ENCODE measurements at regions not wholly inside any gene's neighbourhood (a gene's known extent, or its start where the extent isn't known, plus 50 kb on each side); places are given as distances from the start of the nearest gene placed in this dataset.

- H3K9me3 Mint-ChIP-seq = no peaks in the 10 kb centered on the region
- no peaks in the 10 kb centered on the region for H3K36me3 Mint-ChIP-seq
- no peaks in the 10 kb centered on the region for H3K27me3 Mint-ChIP-seq
Measured at GRCh38 chr13:105058517-105058916, 1476.9 kb downstream of the EFNB2 start.

DNA sequence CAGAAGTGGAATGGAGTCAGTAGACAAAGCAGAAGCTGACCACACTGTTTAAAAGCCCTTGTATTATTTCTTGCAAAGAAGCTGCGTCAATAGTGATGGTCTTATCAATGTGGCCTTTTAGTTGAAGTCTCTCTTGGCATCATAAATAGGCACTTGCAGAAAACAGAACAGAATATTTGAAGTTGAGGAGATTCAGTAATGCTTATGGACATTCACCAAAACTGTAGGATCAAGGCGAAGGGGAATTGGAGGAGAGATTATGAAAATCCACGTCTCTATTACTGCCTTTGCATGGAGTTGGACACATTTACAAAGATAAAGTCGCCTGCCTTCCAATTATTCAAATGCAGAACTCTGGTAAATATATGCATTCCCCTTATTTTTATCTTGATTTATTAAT is 1482.8 kb downstream of the EFNB2 start:
- Mint-ChIP-seq H3K27ac (no peak overlapping the region), H3K4me3 (no peak overlapping the region), H3K9me3 (no peaks in the 10 kb centered on the region), H3K36me3 (no peaks in the 10 kb centered on the region), H3K4me1 (no peaks in the 10 kb centered on the region), H3K27me3 (no peaks in the 10 kb centered on the region)
- ATAC-seq = no peak

More at GRCh38 chr13:105058517-105058916, 1476.9 kb downstream of the EFNB2 start:
- Mint-ChIP-seq H3K4me1 (no peaks in the 10 kb centered on the region), H3K4me3 (no peak overlapping the region), H3K27ac (no peak overlapping the region)
- ATAC-seq = no peak

- H3K4me3 Mint-ChIP-seq = no peak overlapping the region
- H3K27me3 Mint-ChIP-seq = no peaks in the 10 kb centered on the region
- no peak overlapping the region for H3K27ac Mint-ChIP-seq
- no peaks in the 10 kb centered on the region for H3K4me1 Mint-ChIP-seq
- no peaks in the 10 kb centered on the region for H3K36me3 Mint-ChIP-seq
- no peaks in the 10 kb centered on the region for H3K9me3 Mint-ChIP-seq
- no peak for ATAC-seq
Measured at GRCh38 chr13:105050686-105051085, 1484.8 kb downstream of the EFNB2 start.

DNA sequence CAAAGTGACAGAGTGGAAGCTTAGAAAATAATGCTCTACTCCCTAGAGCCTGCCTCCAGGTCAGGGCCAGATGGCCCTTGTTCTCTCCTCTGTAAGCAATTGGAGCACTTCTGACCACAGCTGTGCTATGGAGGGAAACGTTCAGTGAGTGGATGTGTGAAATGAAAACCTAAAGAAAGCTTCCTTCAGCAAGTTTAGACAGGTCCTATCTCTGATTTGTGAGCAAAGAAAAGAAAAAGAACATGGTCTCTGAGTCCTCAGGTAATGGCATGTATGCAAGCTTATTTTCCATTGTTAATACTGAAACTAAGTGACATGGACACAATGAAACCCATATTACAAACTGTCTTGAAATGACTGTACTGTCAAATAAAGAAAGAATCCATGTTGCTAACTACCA is 1486.8 kb downstream of the EFNB2 start:
- Mint-ChIP-seq H3K36me3 (no peaks in the 10 kb centered on the region), H3K9me3 (peaks cover 1% of the 10 kb centered on the region), H3K27me3 (no peaks in the 10 kb centered on the region), H3K4me1 (no peaks in the 10 kb centered on the region), H3K27ac (no peak overlapping the region), H3K4me3 (no peak overlapping the region)
- ATAC-seq = no peak

DNA sequence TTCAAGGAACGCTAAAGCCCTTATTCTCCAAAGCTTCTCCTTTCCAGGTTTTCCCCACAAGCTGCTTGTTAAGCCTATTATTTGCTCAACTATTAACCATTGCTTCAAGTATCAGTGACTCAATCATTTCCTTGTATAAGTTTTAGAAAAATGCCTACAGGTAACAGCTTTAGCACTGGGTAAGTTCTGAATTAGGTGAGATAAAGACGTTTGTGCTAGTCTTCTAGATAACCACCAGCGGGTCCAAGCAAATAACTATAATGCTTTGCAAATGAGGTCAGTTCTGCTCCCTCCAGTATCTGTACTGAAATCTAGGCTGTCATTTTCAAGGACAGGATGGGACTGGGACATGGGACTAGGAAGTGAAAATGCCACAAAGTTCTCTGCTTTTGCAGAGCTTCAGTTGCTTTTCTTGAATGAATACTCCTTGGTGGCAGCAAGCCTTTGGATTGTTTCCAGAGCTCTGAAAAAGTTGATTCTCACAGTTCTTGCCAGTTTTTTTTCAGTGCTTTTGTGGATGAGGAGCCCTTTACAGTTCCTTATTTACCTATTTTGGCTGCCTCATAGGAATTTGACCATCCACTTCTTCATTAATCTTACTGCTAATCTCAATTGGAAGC is 1487.7 kb downstream of the EFNB2 start:
- no peak for ATAC-seq
- Mint-ChIP-seq H3K27me3 (no peaks in the 10 kb centered on the region), H3K9me3 (peaks cover 6% of the 10 kb centered on the region), H3K36me3 (no peaks in the 10 kb centered on the region), H3K27ac (no peak overlapping the region), H3K4me1 (no peaks in the 10 kb centered on the region), H3K4me3 (no peak overlapping the region)

DNA sequence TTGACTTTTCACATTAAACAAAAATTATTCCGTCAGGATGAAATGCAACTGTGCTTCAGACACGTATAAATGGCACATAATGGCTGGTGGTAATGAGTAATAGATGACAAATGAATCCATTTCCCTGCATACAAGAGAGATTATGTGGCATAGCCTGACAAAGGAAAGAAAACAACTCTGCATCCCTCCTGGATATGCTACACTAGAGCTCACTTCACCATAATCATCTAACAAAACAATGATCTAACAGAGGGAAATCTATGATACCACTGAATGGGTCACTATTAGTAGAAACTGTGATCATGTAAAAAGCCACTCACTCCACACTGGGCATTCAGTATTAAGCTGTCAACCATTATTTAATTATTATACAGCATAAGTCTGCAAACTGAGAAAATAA is 1498.4 kb downstream of the EFNB2 start:
- ATAC-seq = no peak
- Mint-ChIP-seq H3K27ac (no peak overlapping the region), H3K9me3 (peaks cover 3% of the 10 kb centered on the region), H3K4me3 (no peak overlapping the region), H3K4me1 (no peaks in the 10 kb centered on the region), H3K27me3 (no peaks in the 10 kb centered on the region), H3K36me3 (no peaks in the 10 kb centered on the region)

DNA sequence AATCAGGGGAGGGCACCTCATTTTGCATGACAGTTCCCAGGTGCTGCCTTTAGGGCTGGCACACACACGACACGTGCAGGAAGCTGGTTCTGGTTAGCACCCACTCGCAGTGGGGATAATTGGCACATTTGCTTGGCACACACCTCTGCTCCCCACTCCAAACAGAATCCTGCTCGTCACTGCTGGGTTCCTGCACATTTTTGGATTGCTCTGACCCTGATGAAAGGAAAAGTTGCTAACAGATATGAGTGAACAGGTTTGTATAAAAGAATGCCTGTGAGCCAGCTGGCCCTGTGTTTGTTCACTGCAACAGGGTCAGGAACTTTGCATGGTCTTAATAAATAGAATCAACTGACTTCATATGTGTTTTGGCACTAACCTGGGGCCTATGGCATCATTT is 1500.4 kb downstream of the EFNB2 start:
- no peaks in the 10 kb centered on the region for H3K4me1 Mint-ChIP-seq
- H3K4me3 Mint-ChIP-seq = no peak overlapping the region
- no peak for ATAC-seq
- no peaks in the 10 kb centered on the region for H3K9me3 Mint-ChIP-seq
- H3K36me3 Mint-ChIP-seq = no peaks in the 10 kb centered on the region
- H3K27me3 Mint-ChIP-seq = no peaks in the 10 kb centered on the region
- H3K27ac Mint-ChIP-seq = no peak overlapping the region

- Mint-ChIP-seq H3K27ac (no peak overlapping the region), H3K36me3 (no peaks in the 10 kb centered on the region), H3K9me3 (no peaks in the 10 kb centered on the region), H3K4me1 (no peaks in the 10 kb centered on the region), H3K4me3 (no peak overlapping the region), H3K27me3 (no peaks in the 10 kb centered on the region)
- no peak for ATAC-seq
Measured at GRCh38 chr13:105033999-105034398, 1501.5 kb downstream of the EFNB2 start.

GRCh38 chr13:105031306-105031705 is 1504.2 kb downstream of the EFNB2 start:
- no peaks in the 10 kb centered on the region for H3K9me3 Mint-ChIP-seq
- no peak for ATAC-seq
- no peak overlapping the region for H3K4me3 Mint-ChIP-seq
- no peaks in the 10 kb centered on the region for H3K4me1 Mint-ChIP-seq
- H3K27me3 Mint-ChIP-seq = no peaks in the 10 kb centered on the region
- H3K36me3 Mint-ChIP-seq = no peaks in the 10 kb centered on the region
- H3K27ac Mint-ChIP-seq = no peak overlapping the region

GRCh38 chr13:105030851-105031250 is 1504.6 kb downstream of the EFNB2 start:
- no peaks in the 10 kb centered on the region for H3K9me3 Mint-ChIP-seq
- no peaks in the 10 kb centered on the region for H3K36me3 Mint-ChIP-seq
- ATAC-seq = no peak
- H3K4me3 Mint-ChIP-seq = no peak overlapping the region
- H3K4me1 Mint-ChIP-seq = no peaks in the 10 kb centered on the region
- no peak overlapping the region for H3K27ac Mint-ChIP-seq
- H3K27me3 Mint-ChIP-seq = no peaks in the 10 kb centered on the region

DNA sequence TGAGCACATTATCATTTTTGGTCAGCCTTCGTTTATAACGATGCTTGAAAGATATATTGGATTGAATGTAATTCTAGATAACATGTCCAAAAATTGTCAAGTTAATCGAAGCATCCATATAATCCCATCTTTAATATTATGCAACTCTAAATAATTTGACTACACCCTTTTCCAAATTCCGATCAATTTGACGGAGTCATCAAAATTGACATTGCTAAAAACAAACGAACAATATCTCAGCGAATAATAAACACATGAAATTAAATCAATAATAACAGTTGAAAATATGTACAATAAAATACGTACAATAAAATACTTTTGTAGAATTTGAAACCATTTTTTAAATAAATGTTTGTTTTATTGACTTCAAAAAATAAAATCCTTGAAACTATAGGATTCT is 1516.4 kb downstream of the EFNB2 start:
- Mint-ChIP-seq H3K9me3 (no peaks in the 10 kb centered on the region), H3K36me3 (no peaks in the 10 kb centered on the region), H3K27me3 (no peaks in the 10 kb centered on the region), H3K27ac (no peak overlapping the region), H3K4me1 (no peaks in the 10 kb centered on the region), H3K4me3 (no peak overlapping the region)
- ATAC-seq = no peak

GRCh38 chr13:105016266-105016665 is 1519.2 kb downstream of the EFNB2 start:
- no peak for ATAC-seq
- H3K27me3 Mint-ChIP-seq = no peaks in the 10 kb centered on the region
- no peaks in the 10 kb centered on the region for H3K9me3 Mint-ChIP-seq
- H3K4me1 Mint-ChIP-seq = no peaks in the 10 kb centered on the region
- no peaks in the 10 kb centered on the region for H3K36me3 Mint-ChIP-seq
- H3K4me3 Mint-ChIP-seq = no peak overlapping the region
- H3K27ac Mint-ChIP-seq = no peak overlapping the region

DNA sequence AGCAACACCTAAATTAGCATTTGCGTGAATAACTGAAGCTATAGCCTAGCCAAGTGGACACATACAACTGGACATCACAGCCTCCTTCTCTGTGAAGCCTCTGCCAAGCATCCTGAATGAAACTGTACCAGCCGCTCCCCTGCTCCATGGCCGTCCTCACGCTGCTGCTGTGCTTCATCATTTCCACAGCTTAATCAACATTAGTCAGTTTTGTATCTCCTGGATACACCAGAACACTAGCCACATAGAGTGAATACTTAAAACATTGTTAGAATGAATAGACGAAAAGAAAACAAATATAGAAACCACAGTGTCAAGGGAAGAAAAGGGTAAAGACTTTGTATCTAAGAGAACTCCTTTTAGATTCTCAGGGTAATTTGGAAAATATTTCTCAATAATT is 1526.9 kb downstream of the EFNB2 start:
- no peaks in the 10 kb centered on the region for H3K36me3 Mint-ChIP-seq
- H3K27me3 Mint-ChIP-seq = no peaks in the 10 kb centered on the region

DNA sequence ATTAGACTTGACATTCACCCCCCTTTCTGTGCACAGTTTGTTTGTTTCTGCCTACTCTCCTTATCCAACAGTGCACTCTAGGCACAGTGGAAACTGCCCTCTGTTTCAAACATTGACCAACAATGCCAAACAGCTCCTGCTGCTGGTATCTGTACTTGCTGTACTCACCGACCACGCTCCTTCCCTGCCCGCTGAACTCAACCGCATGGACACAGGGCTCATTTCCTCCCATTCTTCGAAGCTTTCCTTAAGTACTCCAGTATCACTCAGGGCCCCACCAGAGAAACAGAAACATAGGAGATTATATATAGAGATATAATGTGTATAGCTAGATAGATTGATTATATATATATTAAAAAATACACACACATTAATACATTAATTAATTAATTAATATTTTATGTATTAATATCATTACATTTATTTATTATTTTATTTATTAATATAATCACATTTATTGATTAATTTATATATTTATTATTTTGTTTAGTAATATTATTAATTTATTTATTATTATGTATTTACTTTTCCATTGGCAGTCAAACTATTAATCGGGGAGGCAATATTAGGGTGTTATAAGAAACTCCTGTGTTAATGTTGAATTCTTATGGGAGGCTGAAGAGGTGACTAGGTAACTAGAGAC is 1528.2 kb downstream of the EFNB2 start:
- Mint-ChIP-seq H3K36me3 (no peaks in the 10 kb centered on the region), H3K27ac (no peak overlapping the region), H3K27me3 (no peaks in the 10 kb centered on the region), H3K9me3 (no peaks in the 10 kb centered on the region), H3K4me1 (no peaks in the 10 kb centered on the region), H3K4me3 (no peak overlapping the region)
- no peak for ATAC-seq

More for the DNA sequence above, 1526.9 kb downstream of the EFNB2 start:
- H3K27ac Mint-ChIP-seq = no peak overlapping the region
- no peak for ATAC-seq
- no peaks in the 10 kb centered on the region for H3K4me1 Mint-ChIP-seq
- no peaks in the 10 kb centered on the region for H3K9me3 Mint-ChIP-seq
- no peak overlapping the region for H3K4me3 Mint-ChIP-seq

- no peaks in the 10 kb centered on the region for H3K27me3 Mint-ChIP-seq
- H3K4me1 Mint-ChIP-seq = no peaks in the 10 kb centered on the region
- no peaks in the 10 kb centered on the region for H3K9me3 Mint-ChIP-seq
- H3K27ac Mint-ChIP-seq = no peak overlapping the region
- ATAC-seq = no peak
- H3K4me3 Mint-ChIP-seq = no peak overlapping the region
- H3K36me3 Mint-ChIP-seq = no peaks in the 10 kb centered on the region
Measured at GRCh38 chr13:104996022-104996421, 1539.4 kb downstream of the EFNB2 start.

DNA sequence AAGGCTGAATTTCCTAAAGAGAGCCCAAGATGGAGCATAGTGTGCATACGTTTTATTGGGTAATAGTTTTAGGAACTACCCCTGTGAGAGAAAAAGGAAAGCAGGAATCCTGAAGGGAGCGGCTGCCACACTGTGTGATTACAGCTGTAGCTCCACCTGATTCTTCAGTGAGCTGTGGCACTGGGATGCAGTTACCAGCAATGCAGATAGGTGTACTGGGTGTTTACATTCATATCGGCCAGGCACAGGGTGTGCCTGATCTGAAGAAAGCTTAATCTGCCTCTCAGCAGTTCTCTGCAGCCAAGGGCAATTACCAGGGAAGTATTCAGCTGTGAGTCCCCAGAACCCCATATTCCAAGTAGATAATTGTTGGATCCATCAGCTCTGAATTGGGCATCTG is 1541.8 kb downstream of the EFNB2 start:
- Mint-ChIP-seq H3K4me3 (no peak overlapping the region), H3K9me3 (no peaks in the 10 kb centered on the region), H3K4me1 (no peaks in the 10 kb centered on the region), H3K27me3 (no peaks in the 10 kb centered on the region), H3K27ac (no peak overlapping the region), H3K36me3 (no peaks in the 10 kb centered on the region)
- ATAC-seq = no peak
